ENCODE measurements at regions not wholly inside any gene's neighbourhood (a gene's known extent, or its start where the extent isn't known, plus 50 kb on each side); places are given as distances from the start of the nearest gene placed in this dataset.

- no peak for ATAC-seq
- intact Hi-C loops (cut with DNase I, micrococcal nuclease): no loop called here
- DNase-seq: no peak
These were observed 380.4 kb upstream of the CCDC196 start for GRCh38 chr14:66105815-66106214.

DNA sequence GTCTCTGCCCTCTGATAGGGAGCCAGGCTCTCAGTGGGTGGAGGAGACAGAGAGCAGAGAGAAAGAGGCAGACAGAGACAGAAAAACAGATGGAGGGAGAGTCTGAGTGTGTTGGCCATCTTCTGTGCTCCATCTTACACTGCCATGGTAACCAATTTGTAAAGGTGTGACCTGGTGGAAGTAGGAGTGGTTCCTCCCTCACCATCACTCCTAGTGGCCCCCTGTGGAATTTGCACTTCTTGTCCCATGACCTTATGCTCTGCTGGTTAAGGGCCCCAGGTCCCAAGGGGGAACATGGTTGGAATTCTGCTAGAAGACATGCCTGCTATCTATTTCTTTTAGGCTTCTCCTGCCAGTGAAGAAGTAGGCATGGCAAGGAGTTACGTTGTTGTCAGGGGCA lies 376.7 kb upstream of the CCDC196 start:
- intact Hi-C loops (cut with DNase I, micrococcal nuclease): no loop called here
- ATAC-seq: no peak
- no peak for DNase-seq

GRCh38 chr14:66111891-66112290 lies 374.3 kb upstream of the CCDC196 start:
- intact Hi-C loops (cut with DNase I, micrococcal nuclease): no loop called here
- no peak for ATAC-seq
- no peak for DNase-seq

- DNase-seq (no peak), ATAC-seq (no peak)
- intact Hi-C loops (cut with DNase I, micrococcal nuclease): no loop called here
These were observed 372.1 kb upstream of the CCDC196 start for GRCh38 chr14:66114071-66114470.

GRCh38 chr14:66115740-66116502 lies 370.2 kb upstream of the CCDC196 start:
- DNase-seq (no peak), ATAC-seq (no peak)
- intact Hi-C loops (cut with DNase I, micrococcal nuclease): no loop called here

DNA sequence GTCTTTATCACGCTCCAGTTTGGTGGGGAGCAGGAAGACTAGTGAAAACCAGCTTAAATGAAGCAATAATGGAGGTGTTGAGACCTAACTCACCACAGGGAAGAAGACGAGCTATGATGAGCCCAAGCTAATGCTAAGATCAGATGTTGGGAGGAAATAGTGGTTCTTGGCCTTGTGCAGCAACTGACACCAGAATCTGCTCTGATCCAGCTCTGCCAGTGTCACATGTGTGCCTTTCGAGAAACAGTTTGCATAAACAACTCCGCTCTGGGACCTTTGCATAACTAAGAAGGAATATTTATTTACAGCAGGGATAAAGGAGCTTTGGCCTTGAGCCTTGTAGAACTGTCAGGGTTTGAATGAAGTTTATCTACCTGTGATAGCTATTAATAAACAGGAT lies 369.4 kb upstream of the CCDC196 start:
- ATAC-seq (no peak), DNase-seq (no peak)
- intact Hi-C loops (cut with DNase I, micrococcal nuclease): no loop called here

DNA sequence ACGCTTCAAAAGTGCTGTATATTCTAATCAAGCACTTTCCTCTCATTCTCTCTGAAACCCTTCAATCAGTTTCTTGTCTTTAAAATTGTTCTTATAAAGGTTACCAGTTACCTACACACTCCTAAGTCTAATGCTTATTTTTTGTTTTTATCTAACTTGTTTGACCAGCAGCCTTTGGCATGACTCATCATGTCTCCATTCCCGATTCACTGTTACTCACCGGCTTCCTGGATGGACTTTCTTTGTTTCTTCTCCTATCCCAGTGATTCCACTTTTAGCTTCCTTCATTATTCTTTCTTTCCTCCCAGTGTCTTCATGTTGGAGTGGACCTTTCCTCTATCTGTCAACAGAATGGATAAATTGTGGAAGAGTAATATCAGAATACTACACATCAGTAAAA lies 368.6 kb upstream of the CCDC196 start:
- DNase-seq (no peak), ATAC-seq (no peak)
- intact Hi-C loops (cut with DNase I, micrococcal nuclease): no loop called here

GRCh38 chr14:66119606-66120231 lies 366.5 kb upstream of the CCDC196 start:
- no peak for DNase-seq
- intact Hi-C loops (cut with DNase I, micrococcal nuclease): no loop called here
- no peak for ATAC-seq

GRCh38 chr14:66120402-66120801 lies 365.8 kb upstream of the CCDC196 start:
- DNase-seq: no peak
- no peak for ATAC-seq
- intact Hi-C loops (cut with DNase I, micrococcal nuclease): no loop called here

GRCh38 chr14:66121859-66122258 lies 364.3 kb upstream of the CCDC196 start:
- DNase-seq (no peak), ATAC-seq (no peak)
- intact Hi-C loops (cut with DNase I, micrococcal nuclease): no loop called here

- ATAC-seq (no peak), DNase-seq (no peak)
- intact Hi-C loops (cut with DNase I, micrococcal nuclease): no loop called here
These were observed 356.9 kb upstream of the CCDC196 start for GRCh38 chr14:66129224-66129623.

GRCh38 chr14:66131111-66131510 lies 355.1 kb upstream of the CCDC196 start:
- DNase-seq: no peak
- no peak for ATAC-seq
- intact Hi-C loops (cut with DNase I, micrococcal nuclease): no loop called here

DNA sequence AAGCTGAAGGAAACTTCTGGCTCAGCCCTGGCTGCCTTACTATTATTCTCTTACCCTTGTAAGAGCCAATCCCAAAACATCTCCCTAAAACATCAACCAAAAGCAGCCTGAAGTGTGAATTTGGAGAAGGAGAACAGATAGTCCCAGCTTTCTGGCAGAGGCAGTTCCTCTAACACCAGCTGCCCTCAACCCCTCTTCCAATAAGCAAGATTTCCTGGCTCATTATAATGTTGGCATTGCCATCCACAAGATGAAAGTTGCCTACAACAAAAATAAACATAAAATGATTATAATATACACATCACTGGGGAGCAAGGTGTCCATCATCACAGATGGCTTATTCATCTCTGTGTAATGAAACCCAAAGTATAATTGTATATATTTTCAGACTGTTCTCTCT lies 352.5 kb upstream of the CCDC196 start:
- ATAC-seq (no peak), DNase-seq (no peak)
- intact Hi-C loops (cut with DNase I, micrococcal nuclease): no loop called here

DNA sequence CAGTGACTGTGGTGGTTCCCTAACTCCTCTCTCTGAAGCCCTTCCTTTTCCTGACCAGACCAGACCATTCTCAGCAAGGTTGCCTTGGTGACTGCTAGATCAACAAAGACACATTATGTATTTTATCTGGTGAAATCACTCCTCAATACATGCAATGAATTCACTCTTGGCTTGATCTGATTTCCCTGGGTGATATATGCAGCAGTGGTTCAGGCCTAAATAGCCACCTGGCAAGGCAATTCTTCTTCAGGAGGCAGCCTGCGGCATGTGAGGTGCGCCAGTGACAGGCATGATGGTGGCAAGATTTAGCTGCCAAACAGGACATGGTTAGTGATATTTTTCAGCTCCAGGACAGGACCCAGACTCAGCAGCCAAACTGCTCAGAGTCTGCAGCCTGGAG lies 350.3 kb upstream of the CCDC196 start:
- DNase-seq (no peak), ATAC-seq (no peak)
- intact Hi-C loops (cut with DNase I, micrococcal nuclease): no loop called here

GRCh38 chr14:66137081-66137480 lies 349.1 kb upstream of the CCDC196 start:
- DNase-seq: no peak
- intact Hi-C loops (cut with DNase I, micrococcal nuclease): no loop called here

GRCh38 chr14:66139432-66139831 lies 346.7 kb upstream of the CCDC196 start:
- no peak for ATAC-seq
- intact Hi-C loops (cut with DNase I, micrococcal nuclease): no loop called here
- no peak for DNase-seq

More at GRCh38 chr14:66137081-66137480, 349.1 kb upstream of the CCDC196 start:
- ATAC-seq: no peak

DNA sequence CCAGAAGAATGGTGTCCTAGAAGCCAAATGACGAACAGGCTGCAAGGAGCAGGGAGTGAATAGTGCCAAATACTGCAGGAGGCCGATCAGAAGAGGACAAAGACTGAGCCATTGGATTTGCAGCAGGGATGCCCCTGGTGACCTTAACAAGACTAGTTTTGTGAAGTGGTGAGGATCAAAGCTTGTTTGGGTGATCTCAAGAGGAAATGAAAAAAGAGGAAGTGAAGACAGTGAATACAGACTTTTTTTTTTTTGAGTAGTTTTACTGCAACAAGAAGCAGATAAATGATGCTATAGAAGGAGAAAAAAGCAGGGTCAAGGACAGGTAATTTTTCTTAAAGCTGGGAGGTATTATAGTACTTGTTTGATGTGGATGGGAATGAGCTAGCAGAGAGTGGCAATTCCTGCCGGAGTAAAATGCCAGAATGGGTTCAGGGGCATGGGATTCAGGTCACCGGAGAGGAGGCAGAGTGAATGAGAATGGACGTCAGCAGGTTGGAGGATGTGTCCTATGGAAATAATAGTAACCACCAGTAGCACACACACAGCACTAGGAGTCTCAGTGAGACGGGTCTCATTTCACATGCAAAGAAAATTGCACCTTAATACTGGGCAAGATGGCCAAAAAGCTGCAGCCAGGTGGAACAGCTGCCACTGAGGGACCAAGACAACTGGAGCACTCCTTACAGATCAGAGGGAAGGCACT lies 345.8 kb upstream of the CCDC196 start:
- ATAC-seq (no peak), DNase-seq (no peak)
- intact Hi-C loops (cut with DNase I, micrococcal nuclease): no loop called here

- intact Hi-C loops (cut with DNase I, micrococcal nuclease): no loop called here
- DNase-seq (no peak), ATAC-seq (no peak)
These were observed 345.2 kb upstream of the CCDC196 start for GRCh38 chr14:66140963-66141362.

DNA sequence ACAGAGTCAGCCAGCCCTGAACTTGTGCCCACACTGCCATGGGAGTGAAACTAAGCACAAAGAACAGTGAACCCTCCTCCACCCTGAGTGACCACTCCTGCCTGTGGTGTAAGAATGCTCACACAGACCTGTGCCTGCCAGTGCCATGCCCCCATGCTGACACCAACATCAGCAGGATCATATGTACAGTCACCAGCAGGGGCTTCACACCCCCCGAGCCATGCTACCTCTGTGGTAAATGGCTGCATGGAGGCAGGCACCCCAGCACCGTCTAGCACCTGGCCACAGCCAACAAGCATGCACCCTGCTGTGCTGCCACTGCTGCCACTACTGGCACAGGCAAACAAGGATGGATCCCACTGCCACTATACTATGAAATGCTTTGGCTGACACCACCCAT lies 344.4 kb upstream of the CCDC196 start:
- DNase-seq (no peak), ATAC-seq (no peak)
- intact Hi-C loops (cut with DNase I, micrococcal nuclease): no loop called here

GRCh38 chr14:66143387-66144112 lies 342.6 kb upstream of the CCDC196 start:
- intact Hi-C loops (cut with DNase I, micrococcal nuclease): no loop called here
- ATAC-seq: no peak
- no peak for DNase-seq

Measured in left colon (tissue), 2 donors.